GM21786 (cell line): ENCODE measurements at regions not wholly inside any gene's neighbourhood (a gene's known extent, or its start where the extent isn't known, plus 50 kb on each side); places are given as distances from the start of the nearest gene placed in this dataset.

Source experiments
- ATAC-seq: cut with Tn5 transposase; IDR thresholded peaks from one replicate; pipeline ENCODE4 v1.9.1; 2021; ENCODE audit not compliant: unreplicated experiment

- ATAC-seq: no peak
Observed at GRCh38 chr3:39744746-39745145, 64.7 kb upstream of the MYRIP start.

DNA sequence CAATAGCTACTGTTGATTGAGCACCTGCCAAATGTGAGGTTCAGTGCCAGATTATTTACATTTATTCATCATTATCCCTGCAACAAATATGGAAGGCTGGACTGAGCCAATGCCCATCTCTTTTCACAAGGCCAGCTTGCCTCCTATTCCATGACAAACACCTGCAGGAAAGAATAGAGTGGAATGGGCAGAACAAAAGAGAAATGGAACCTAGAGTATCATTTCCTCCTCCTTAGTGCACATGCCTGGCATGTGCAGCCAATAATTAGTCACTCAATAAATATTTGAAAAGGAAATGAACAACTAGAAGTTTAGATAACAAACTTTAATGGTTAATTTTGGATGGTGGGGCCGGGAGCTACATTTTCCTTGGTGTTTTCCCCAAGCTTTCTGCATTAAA, 61.4 kb upstream of the MYRIP start:
- no peak for ATAC-seq

DNA sequence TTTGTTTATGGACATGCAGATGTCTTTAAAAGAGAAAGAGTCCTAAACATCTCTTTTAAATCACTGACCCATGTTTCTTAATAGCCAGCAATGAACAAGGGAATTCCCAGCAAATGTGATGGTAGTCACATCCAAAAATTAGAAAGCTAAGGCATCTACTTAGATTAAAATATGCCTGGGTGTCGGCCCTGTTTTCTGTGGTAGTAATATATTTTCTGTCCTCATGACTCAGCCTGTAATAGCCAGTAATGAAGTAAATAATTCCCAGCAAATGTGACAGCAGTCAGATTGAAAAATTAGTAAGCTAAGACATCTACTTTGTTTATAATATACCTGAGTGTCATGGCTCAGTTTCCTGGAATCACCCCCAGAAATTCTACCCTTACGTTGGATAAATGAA, 60.6 kb upstream of the MYRIP start:
- ATAC-seq: no peak

DNA sequence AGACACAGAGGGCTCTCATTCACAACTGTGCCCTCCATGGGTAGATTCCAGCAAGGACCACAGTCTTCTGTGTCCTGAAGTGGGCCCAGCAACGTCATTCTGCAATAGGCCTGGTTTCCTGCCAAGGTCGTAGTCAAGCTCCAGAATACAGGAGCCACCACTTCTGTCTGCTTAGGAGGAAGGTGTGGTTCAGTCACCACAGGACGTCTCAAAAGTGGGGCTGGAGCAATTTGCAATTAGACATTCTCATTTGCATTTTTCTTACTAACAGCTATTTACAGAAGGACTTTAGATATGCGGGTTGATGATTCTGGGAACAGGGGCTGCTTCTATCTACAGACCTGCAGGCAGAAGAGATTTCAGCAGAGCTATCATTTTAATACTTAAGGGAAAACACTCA, 58.7 kb upstream of the MYRIP start:
- ATAC-seq: no peak

- no peak for ATAC-seq
Observed at GRCh38 chr3:39751286-39751685, 58.1 kb upstream of the MYRIP start.

GRCh38 chr3:39752019-39752637, 57.3 kb upstream of the MYRIP start:
- peak; percentile 23 for ATAC-seq

- no peak for ATAC-seq
Observed at GRCh38 chr3:39752751-39753150, 56.7 kb upstream of the MYRIP start.

- ATAC-seq: no peak
Observed at GRCh38 chr3:39753391-39753790, 56.0 kb upstream of the MYRIP start.

DNA sequence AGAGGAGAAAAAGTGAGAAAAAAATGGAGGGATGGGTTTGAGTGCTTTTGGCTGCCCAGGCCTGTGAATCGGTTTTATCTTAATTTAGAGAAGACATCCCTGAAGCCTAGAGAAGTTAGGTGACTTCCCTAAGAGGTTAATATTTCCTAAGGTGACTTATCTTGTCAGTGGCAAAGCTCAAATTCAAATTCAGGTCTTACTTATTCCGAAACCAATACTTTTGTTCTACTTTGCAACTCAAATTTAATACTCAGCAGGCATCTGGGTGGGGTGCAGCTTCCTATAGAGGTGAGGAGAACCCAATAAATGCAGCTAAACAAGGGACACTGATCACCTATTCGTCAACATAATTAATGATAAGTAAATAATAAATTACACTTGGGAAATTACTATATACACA, 54.9 kb upstream of the MYRIP start:
- ATAC-seq: peak; percentile 62

- peak; percentile 32 for ATAC-seq
Observed at GRCh38 chr3:39755100-39755499, 54.3 kb upstream of the MYRIP start.

GRCh38 chr3:39757307-39757706, 52.1 kb upstream of the MYRIP start:
- no peak for ATAC-seq
